ENCODE measurements at regions not wholly inside any gene's neighbourhood (a gene's known extent, or its start where the extent isn't known, plus 50 kb on each side); places are given as distances from the start of the nearest gene placed in this dataset.

DNA sequence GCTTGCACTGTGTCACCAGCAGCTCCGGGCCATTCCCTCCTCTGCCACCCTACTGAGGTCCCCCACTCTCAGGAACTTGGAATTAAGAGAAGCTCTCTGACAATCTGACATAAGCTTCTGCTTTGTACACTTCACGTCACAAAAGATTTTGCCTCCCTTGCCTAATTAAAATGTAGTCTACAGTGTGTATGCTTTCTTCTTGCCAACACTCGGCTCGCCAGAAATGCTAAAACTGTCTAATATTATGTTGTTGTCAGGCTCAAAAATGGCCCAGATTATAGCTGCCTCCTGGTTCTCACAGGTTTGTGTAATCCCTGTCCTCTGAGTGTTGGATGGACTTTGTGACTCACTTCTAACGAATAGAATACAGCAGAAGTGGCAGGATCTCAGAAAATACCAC, 474.7 kb downstream of the MBD2 start:
- Histone ChIP-seq H3K27me3 (ENCODE audit: low read length) (no peaks in the 10 kb centered on the region), H3K4me2 (ENCODE audit: low read depth, low read length, poor library complexity, severe bottlenecking) (no peak overlapping the region), H3K9ac (ENCODE audit: low read length) (no peak overlapping the region)

DNA sequence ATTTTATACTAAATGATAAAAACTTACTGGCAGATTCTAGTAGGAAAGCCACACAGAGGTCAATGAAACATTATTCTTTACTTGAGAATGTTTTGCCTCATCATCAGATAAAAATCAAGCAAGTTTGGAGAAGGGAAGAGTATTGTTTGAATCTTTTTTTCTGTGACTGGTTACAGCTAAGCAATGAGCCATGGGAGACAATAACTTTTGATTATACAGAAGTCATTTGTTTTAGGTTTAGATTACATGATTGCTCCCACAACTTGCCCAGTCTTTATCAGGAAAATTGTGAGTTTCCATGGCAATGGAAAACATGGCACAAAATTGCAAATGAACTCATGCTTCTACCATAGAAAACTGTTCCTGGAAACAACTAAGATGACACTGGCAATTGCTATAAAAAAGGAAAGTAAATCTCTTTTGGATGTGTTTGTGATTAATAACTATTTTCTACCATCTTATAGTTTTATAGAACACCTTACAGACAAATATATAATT, 476.8 kb downstream of the MBD2 start:
- no peaks in the 10 kb centered on the region for H3K4me1 ChIP-seq (ENCODE audit: low read length)
- H3K9ac ChIP-seq (ENCODE audit: low read length), result no peak overlapping the region
- no peak overlapping the region for H2AFZ ChIP-seq (ENCODE audit: low read length)
- H4K20me1 ChIP-seq (ENCODE audit: insufficient read depth, low read depth, low read length), result no peaks in the 10 kb centered on the region
- H3K9me2 ChIP-seq (replicated peaks; ENCODE audit: insufficient read depth, low read length), result no peaks in the 10 kb centered on the region
- no peak overlapping the region for H3K27ac ChIP-seq (ENCODE audit: low read length)
- no peak overlapping the region for H3K4me3 ChIP-seq (ENCODE audit: low read length)
- H3K9me3 ChIP-seq (ENCODE audit: low read length), result no peaks in the 10 kb centered on the region
- DNase-seq, result no peak
- no peaks in the 10 kb centered on the region for H3K36me3 ChIP-seq (ENCODE audit: insufficient read depth, low read length)
- no peak overlapping the region for H3K4me2 ChIP-seq (ENCODE audit: low read depth, low read length, poor library complexity, severe bottlenecking)
- no peaks in the 10 kb centered on the region for H3K27me3 ChIP-seq (ENCODE audit: low read length)
- H3K79me2 ChIP-seq (ENCODE audit: low read length), result no peaks in the 10 kb centered on the region

More for the DNA sequence above, 474.7 kb downstream of the MBD2 start:
- Histone ChIP-seq H3K36me3 (ENCODE audit: insufficient read depth, low read length) (no peaks in the 10 kb centered on the region), H3K9me3 (ENCODE audit: low read length) (no peaks in the 10 kb centered on the region), H4K20me1 (ENCODE audit: insufficient read depth, low read depth, low read length) (no peaks in the 10 kb centered on the region), H3K4me3 (ENCODE audit: low read length) (no peak overlapping the region), H3K9me2 (replicated peaks; ENCODE audit: insufficient read depth, low read length) (no peaks in the 10 kb centered on the region), H3K4me1 (ENCODE audit: low read length) (no peaks in the 10 kb centered on the region), H2AFZ (ENCODE audit: low read length) (no peak overlapping the region), H3K79me2 (ENCODE audit: low read length) (no peaks in the 10 kb centered on the region), H3K27ac (ENCODE audit: low read length) (no peak overlapping the region)
- DNase-seq, result no peak

GRCh38 chr18:53747210-53747609, 477.3 kb downstream of the MBD2 start:
- no peak overlapping the region for H3K4me3 ChIP-seq (ENCODE audit: low read length)
- no peaks in the 10 kb centered on the region for H3K36me3 ChIP-seq (ENCODE audit: insufficient read depth, low read length)
- H4K20me1 ChIP-seq (ENCODE audit: insufficient read depth, low read depth, low read length), result no peaks in the 10 kb centered on the region
- H3K27ac ChIP-seq (ENCODE audit: low read length), result no peak overlapping the region
- no peaks in the 10 kb centered on the region for H3K9me2 ChIP-seq (replicated peaks; ENCODE audit: insufficient read depth, low read length)
- DNase-seq, result no peak
- no peak overlapping the region for H3K9ac ChIP-seq (ENCODE audit: low read length)
- H3K4me1 ChIP-seq (ENCODE audit: low read length), result no peaks in the 10 kb centered on the region
- no peaks in the 10 kb centered on the region for H3K79me2 ChIP-seq (ENCODE audit: low read length)
- no peaks in the 10 kb centered on the region for H3K9me3 ChIP-seq (ENCODE audit: low read length)
- no peaks in the 10 kb centered on the region for H3K27me3 ChIP-seq (ENCODE audit: low read length)
- no peak overlapping the region for H3K4me2 ChIP-seq (ENCODE audit: low read depth, low read length, poor library complexity, severe bottlenecking)
- H2AFZ ChIP-seq (ENCODE audit: low read length), result no peak overlapping the region

DNA sequence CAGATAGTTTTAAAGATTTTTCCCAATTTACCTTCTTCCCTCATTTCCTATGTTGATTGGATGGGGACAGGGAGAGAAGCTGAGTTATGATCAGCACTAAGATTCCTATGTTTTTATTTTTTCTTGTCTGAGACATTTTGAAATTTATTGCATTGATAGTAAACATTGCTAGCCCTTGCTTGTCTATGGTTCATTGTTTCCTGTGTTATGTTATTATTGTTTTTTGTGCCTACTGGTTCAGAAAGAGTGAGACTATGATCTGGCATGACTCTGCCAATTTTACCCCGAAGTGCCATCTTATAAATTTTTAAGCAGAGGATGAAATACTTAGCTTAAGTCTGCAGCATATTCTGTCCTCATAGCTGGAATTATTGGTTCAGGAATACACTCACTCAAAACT, 478.5 kb downstream of the MBD2 start:
- no peak overlapping the region for H3K4me2 ChIP-seq (ENCODE audit: low read depth, low read length, poor library complexity, severe bottlenecking)
- H3K9ac ChIP-seq (ENCODE audit: low read length), result no peak overlapping the region
- H3K4me1 ChIP-seq (ENCODE audit: low read length), result no peaks in the 10 kb centered on the region
- no peak overlapping the region for H3K27ac ChIP-seq (ENCODE audit: low read length)
- H3K79me2 ChIP-seq (ENCODE audit: low read length), result no peaks in the 10 kb centered on the region
- H3K36me3 ChIP-seq (ENCODE audit: insufficient read depth, low read length), result no peaks in the 10 kb centered on the region
- H4K20me1 ChIP-seq (ENCODE audit: insufficient read depth, low read depth, low read length), result no peaks in the 10 kb centered on the region
- no peak overlapping the region for H3K4me3 ChIP-seq (ENCODE audit: low read length)
- H3K27me3 ChIP-seq (ENCODE audit: low read length), result no peaks in the 10 kb centered on the region
- H3K9me2 ChIP-seq (replicated peaks; ENCODE audit: insufficient read depth, low read length), result no peaks in the 10 kb centered on the region
- no peak overlapping the region for H2AFZ ChIP-seq (ENCODE audit: low read length)
- H3K9me3 ChIP-seq (ENCODE audit: low read length), result no peaks in the 10 kb centered on the region
- DNase-seq, result no peak

- Histone ChIP-seq H3K9ac (ENCODE audit: low read length) (no peak overlapping the region), H3K4me2 (ENCODE audit: low read depth, low read length, poor library complexity, severe bottlenecking) (no peak overlapping the region), H3K36me3 (ENCODE audit: insufficient read depth, low read length) (no peaks in the 10 kb centered on the region), H2AFZ (ENCODE audit: low read length) (no peak overlapping the region), H4K20me1 (ENCODE audit: insufficient read depth, low read depth, low read length) (no peaks in the 10 kb centered on the region), H3K27me3 (ENCODE audit: low read length) (no peaks in the 10 kb centered on the region), H3K4me3 (ENCODE audit: low read length) (no peak overlapping the region), H3K4me1 (ENCODE audit: low read length) (no peaks in the 10 kb centered on the region), H3K9me2 (replicated peaks; ENCODE audit: insufficient read depth, low read length) (no peaks in the 10 kb centered on the region), H3K9me3 (ENCODE audit: low read length) (no peaks in the 10 kb centered on the region), H3K27ac (ENCODE audit: low read length) (no peak overlapping the region), H3K79me2 (ENCODE audit: low read length) (no peaks in the 10 kb centered on the region)
- DNase-seq, result no peak
Observed at GRCh38 chr18:53745224-53745967, 479.1 kb downstream of the MBD2 start.

DNA sequence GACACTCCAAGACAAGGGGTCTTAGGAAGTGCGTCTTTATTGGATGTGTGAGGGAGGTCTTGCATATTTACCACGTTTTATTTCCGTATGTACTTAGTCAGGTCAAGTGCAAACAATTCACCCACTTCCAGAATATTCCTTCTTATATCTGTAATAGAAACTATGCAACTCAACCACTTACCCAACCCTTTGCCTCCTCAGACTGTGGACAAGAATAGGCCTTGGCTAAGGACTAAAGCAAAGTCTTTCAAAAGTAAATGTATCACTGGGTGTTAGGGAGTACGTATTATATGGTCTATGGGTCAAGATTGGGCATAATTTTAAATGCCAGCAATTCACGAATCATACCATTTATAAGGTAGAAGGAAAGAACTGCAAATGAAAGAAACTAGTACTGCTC, 484.8 kb downstream of the MBD2 start:
- no peak overlapping the region for H3K9ac ChIP-seq (ENCODE audit: low read length)
- no peaks in the 10 kb centered on the region for H3K79me2 ChIP-seq (ENCODE audit: low read length)
- no peaks in the 10 kb centered on the region for H3K36me3 ChIP-seq (ENCODE audit: insufficient read depth, low read length)
- H3K27ac ChIP-seq (ENCODE audit: low read length), result no peak overlapping the region
- no peaks in the 10 kb centered on the region for H3K4me1 ChIP-seq (ENCODE audit: low read length)
- no peaks in the 10 kb centered on the region for H4K20me1 ChIP-seq (ENCODE audit: insufficient read depth, low read depth, low read length)
- H3K4me2 ChIP-seq (ENCODE audit: low read depth, low read length, poor library complexity, severe bottlenecking), result no peak overlapping the region
- no peaks in the 10 kb centered on the region; the same call in 1 of the 2 replicates for H3K27me3 ChIP-seq (ENCODE audit: low read length)
- H3K9me3 ChIP-seq (ENCODE audit: low read length), result no peaks in the 10 kb centered on the region
- H3K4me3 ChIP-seq (ENCODE audit: low read length), result no peak overlapping the region
- DNase-seq, result no peak
- no peak overlapping the region for H2AFZ ChIP-seq (ENCODE audit: low read length)
- H3K9me2 ChIP-seq (replicated peaks; ENCODE audit: insufficient read depth, low read length), result no peaks in the 10 kb centered on the region

- Histone ChIP-seq H3K27me3 (ENCODE audit: low read length) (no peaks in the 10 kb centered on the region; the same call in 1 of the 2 replicates), H3K9ac (ENCODE audit: low read length) (no peak overlapping the region), H4K20me1 (ENCODE audit: insufficient read depth, low read depth, low read length) (no peaks in the 10 kb centered on the region), H3K27ac (ENCODE audit: low read length) (no peak overlapping the region), H3K4me1 (ENCODE audit: low read length) (no peaks in the 10 kb centered on the region), H3K9me3 (ENCODE audit: low read length) (no peaks in the 10 kb centered on the region), H2AFZ (ENCODE audit: low read length) (no peak overlapping the region), H3K36me3 (ENCODE audit: insufficient read depth, low read length) (no peaks in the 10 kb centered on the region), H3K4me2 (ENCODE audit: low read depth, low read length, poor library complexity, severe bottlenecking) (no peak overlapping the region), H3K4me3 (ENCODE audit: low read length) (no peak overlapping the region), H3K79me2 (ENCODE audit: low read length) (no peaks in the 10 kb centered on the region), H3K9me2 (replicated peaks; ENCODE audit: insufficient read depth, low read length) (no peaks in the 10 kb centered on the region)
- DNase-seq, result no peak
Observed at GRCh38 chr18:53735526-53735925, 488.9 kb downstream of the MBD2 start.

- Histone ChIP-seq H2AFZ (ENCODE audit: low read length) (no peak overlapping the region), H3K36me3 (ENCODE audit: insufficient read depth, low read length) (no peaks in the 10 kb centered on the region), H3K79me2 (ENCODE audit: low read length) (no peaks in the 10 kb centered on the region), H3K9ac (ENCODE audit: low read length) (no peak overlapping the region), H3K27me3 (ENCODE audit: low read length) (no peaks in the 10 kb centered on the region), H3K27ac (ENCODE audit: low read length) (no peak overlapping the region), H3K9me3 (ENCODE audit: low read length) (no peaks in the 10 kb centered on the region), H3K9me2 (replicated peaks; ENCODE audit: insufficient read depth, low read length) (no peaks in the 10 kb centered on the region), H4K20me1 (ENCODE audit: insufficient read depth, low read depth, low read length) (no peaks in the 10 kb centered on the region), H3K4me2 (ENCODE audit: low read depth, low read length, poor library complexity, severe bottlenecking) (no peak overlapping the region), H3K4me3 (ENCODE audit: low read length) (no peak overlapping the region), H3K4me1 (ENCODE audit: low read length) (peaks cover 4% of the 10 kb centered on the region; the same call in 1 of the 2 replicates)
- no peak for DNase-seq
Observed at GRCh38 chr18:53715243-53715853, 509.1 kb downstream of the MBD2 start.

Measured in Karpas-422 (cell line).